Neural cell (in vitro differentiated cells): ENCODE measurements at regions not wholly inside any gene's neighbourhood (a gene's known extent, or its start where the extent isn't known, plus 50 kb on each side); places are given as distances from the start of the nearest gene placed in this dataset.

Experiments used
- H2AFZ ChIP-seq: fragments of 200-600, 300-800 bp; sonication (generic), shearing (Covaris generic); 2 replicates; pipeline ENCODE4 v1.6.0; 2014; ENCODE audit warnings: low read depth, mild to moderate bottlenecking, antibody characterized with exemption, low read length, moderate library complexity
- H3F3A ChIP-seq: fragments of 200-600 bp; shearing (Covaris generic); 2 replicates; pipeline ENCODE4 v1.6.1; 2016; ENCODE audit warnings: mild to moderate bottlenecking, moderate library complexity, mixed read lengths, antibody characterized with exemption, low read length; ENCODE audit not compliant: insufficient read depth, poor library complexity, severe bottlenecking
- H3K27ac ChIP-seq: fragments of 200-600, 300-800 bp; sonication (generic), shearing (Covaris generic); 2 replicates; pipeline ENCODE4 v1.5.1; 2014; ENCODE audit warnings: mild to moderate bottlenecking, low read length, moderate library complexity
- H3K27me3 ChIP-seq: fragments of 300-800, 200-600 bp; sonication (generic), shearing (Covaris generic); 2 replicates; pipeline ENCODE4 v1.6.0; 2014; ENCODE audit warnings: mild to moderate bottlenecking, low read depth, low read length, moderate library complexity; ENCODE audit not compliant: insufficient read depth
- H3K36me3 ChIP-seq: fragments of 300-800, 200-600 bp; sonication (generic), shearing (Covaris generic); 2 replicates; pipeline ENCODE4 v1.5.1; 2014; ENCODE audit warnings: mild to moderate bottlenecking, antibody characterized with exemption, low read length, moderate library complexity; ENCODE audit not compliant: insufficient read depth
- H3K4me2 ChIP-seq: fragments of 300-800, 200-600 bp; sonication (generic), shearing (Covaris generic); 2 replicates; pipeline ENCODE4 v1.6.0; 2014; ENCODE audit warnings: mild to moderate bottlenecking, low read length
- H3K4me3 ChIP-seq: fragments of 300-800, 200-600 bp; sonication (generic), shearing (Covaris generic); 2 replicates; pipeline ENCODE4 v1.5.1; 2014; ENCODE audit warnings: mild to moderate bottlenecking, low read length, moderate library complexity
- H3K79me2 ChIP-seq: fragments of 200-600 bp; shearing (Covaris generic); replicated peaks from 2 replicates; pipeline ENCODE4 v1.6.0; 2014; ENCODE audit warnings: mild to moderate bottlenecking, low read length, moderate library complexity; ENCODE audit not compliant: insufficient read depth
- H3K9ac ChIP-seq: fragments of 300-800, 200-600 bp; sonication (generic), shearing (Covaris generic); 2 replicates; pipeline ENCODE4 v1.6.1; 2016; ENCODE audit warnings: mild to moderate bottlenecking, low read length, mixed read lengths
- H3K9me2 ChIP-seq: fragments of 200-600 bp; shearing (Covaris generic); 2 replicates; pipeline ENCODE4 v1.6.1; 2016; ENCODE audit warnings: mild to moderate bottlenecking, low read length, mixed read lengths; ENCODE audit not compliant: insufficient read depth
- H3K9me3 ChIP-seq: fragments of 200-600, 300-800 bp; sonication (generic), shearing (Covaris generic); 2 replicates; pipeline ENCODE4 v1.6.1; 2016; ENCODE audit warnings: mild to moderate bottlenecking, mixed run types, low read length, moderate library complexity, mixed read lengths
- H4K20me1 ChIP-seq: fragments of 200-600 bp; shearing (Covaris generic); 2 replicates; pipeline ENCODE4 v1.6.1; 2016; ENCODE audit warnings: mild to moderate bottlenecking, mixed run types; ENCODE audit not compliant: insufficient read depth
- CTCF ChIP-seq: fragments of 450-650 bp; IDR thresholded peaks from 2 replicates; pipeline ENCODE4 v1.5.1; 2014; ENCODE audit warnings: antibody characterized with exemption, mild to moderate bottlenecking, moderate library complexity; ENCODE audit not compliant: poor library complexity, severe bottlenecking
- EP300 ChIP-seq: fragments of 450-650 bp; conservative IDR thresholded peaks from 2 replicates; pipeline ENCODE4 v1.6.1; 2014; ENCODE audit warnings: antibody characterized with exemption, mild to moderate bottlenecking, moderate library complexity; ENCODE audit not compliant: poor library complexity, severe bottlenecking
- EZH2 ChIP-seq: fragments of 200-600, 300-800 bp; shearing (Covaris generic), sonication (generic); IDR thresholded peaks from 2 replicates; pipeline ENCODE4 v1.6.1; 2014; ENCODE audit warnings: antibody characterized with exemption, low read length, borderline replicate concordance, mild to moderate bottlenecking; ENCODE audit not compliant: insufficient read depth, poor library complexity, severe bottlenecking
- MXI1 ChIP-seq: fragments of 450-650 bp; conservative IDR thresholded peaks from 2 replicates; pipeline ENCODE4 v1.6.1; 2014; ENCODE audit warnings: antibody characterized with exemption, mild to moderate bottlenecking; ENCODE audit not compliant: poor library complexity, severe bottlenecking
- POLR2AphosphoS5 ChIP-seq: IDR thresholded peaks from 2 replicates; pipeline ENCODE4 v1.6.1; 2012
- RAD21 ChIP-seq: fragments of 450-650 bp; conservative IDR thresholded peaks from 2 replicates; pipeline ENCODE4 v1.6.1; 2014; ENCODE audit warnings: antibody characterized with exemption, mild to moderate bottlenecking, moderate library complexity
- SMC3 ChIP-seq: fragments of 450-650 bp; conservative IDR thresholded peaks from 2 replicates; pipeline ENCODE4 v1.6.1; 2014; ENCODE audit warnings: antibody characterized with exemption, mild to moderate bottlenecking, moderate library complexity; ENCODE audit not compliant: poor library complexity
- TAF1 ChIP-seq: IDR thresholded peaks from 2 replicates; pipeline ENCODE4 v1.6.1; 2012; ENCODE audit warnings: low read depth
- TF ChIP-seq, protein P1 (sequence below): IDR thresholded peaks from 2 replicates; pipeline ENCODE4 v1.6.1; 2012; ENCODE audit warnings: borderline replicate concordance

- H3K27me3 ChIP-seq: no peaks in the 10 kb centered on the region
- H3K9me2 ChIP-seq: no peaks in the 10 kb centered on the region
- H3K4me2 ChIP-seq: no peak overlapping the region
- no peaks in the 10 kb centered on the region for H3K79me2 ChIP-seq
- no peak overlapping the region for H2AFZ ChIP-seq
- H3F3A ChIP-seq: no peaks in the 10 kb centered on the region
- no peaks in the 10 kb centered on the region for H4K20me1 ChIP-seq
- no peak overlapping the region for H3K27ac ChIP-seq
- H3K9ac ChIP-seq: no peak overlapping the region
- TF ChIP-seq SMC3 (no peak), EP300 (no peak), MXI1 (no peak), EZH2 (no peak)
- no peaks in the 10 kb centered on the region for H3K36me3 ChIP-seq
- H3K4me3 ChIP-seq: no peak overlapping the region
- no peaks in the 10 kb centered on the region for H3K9me3 ChIP-seq
Observed at GRCh38 chr13:31663880-31664585, 75.3 kb upstream of the RXFP2 start.

DNA sequence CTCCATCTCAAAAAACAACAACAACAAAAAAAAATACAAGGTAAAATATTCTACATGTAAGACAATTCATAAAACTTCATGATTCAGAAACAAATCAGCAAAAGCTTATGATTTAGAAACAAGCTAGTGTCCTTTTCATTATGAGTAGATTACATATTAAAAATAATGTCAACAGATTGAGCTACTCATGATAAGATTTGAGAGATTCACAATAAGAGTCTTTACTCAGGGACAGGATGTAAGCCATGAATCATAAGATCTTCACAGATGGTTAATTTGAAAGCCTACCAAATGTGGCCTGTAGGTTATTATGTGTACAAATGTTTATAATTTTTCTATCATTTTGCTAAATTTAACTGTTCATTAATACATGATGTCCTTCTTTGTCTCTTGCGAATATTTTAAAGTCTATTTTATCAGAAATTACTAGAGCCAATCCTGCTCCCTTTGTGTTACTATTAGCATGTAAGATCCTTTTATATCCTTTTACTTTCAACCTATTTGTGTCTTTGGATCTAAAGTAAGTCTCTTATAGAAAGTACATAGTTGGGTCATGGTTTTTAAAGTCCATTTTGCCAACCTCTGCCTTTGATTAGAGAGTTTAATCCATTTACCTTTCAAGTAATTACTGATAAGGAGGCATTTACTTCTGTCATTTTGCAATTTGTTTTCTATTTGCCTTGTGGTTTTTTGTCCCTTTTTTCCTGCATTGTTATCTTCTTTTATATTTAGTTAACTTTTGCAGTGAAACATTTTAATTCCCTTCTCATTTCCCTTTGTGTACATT lies 68.3 kb upstream of the RXFP2 start:
- no peaks in the 10 kb centered on the region for H3K9me2 ChIP-seq
- H3F3A ChIP-seq: no peaks in the 10 kb centered on the region
- H3K27ac ChIP-seq: no peak overlapping the region
- no peaks in the 10 kb centered on the region for H3K27me3 ChIP-seq
- H3K9me3 ChIP-seq: no peaks in the 10 kb centered on the region
- no peak overlapping the region for H3K9ac ChIP-seq
- H3K4me2 ChIP-seq: no peak overlapping the region
- TF ChIP-seq MXI1 (no peak), POLR2AphosphoS5 (no peak), SMC3 (no peak), TAF1 (no peak), CTCF (no peak), EP300 (no peak), EZH2 (no peak), RAD21 (no peak)
- TF ChIP-seq, protein P1, sequence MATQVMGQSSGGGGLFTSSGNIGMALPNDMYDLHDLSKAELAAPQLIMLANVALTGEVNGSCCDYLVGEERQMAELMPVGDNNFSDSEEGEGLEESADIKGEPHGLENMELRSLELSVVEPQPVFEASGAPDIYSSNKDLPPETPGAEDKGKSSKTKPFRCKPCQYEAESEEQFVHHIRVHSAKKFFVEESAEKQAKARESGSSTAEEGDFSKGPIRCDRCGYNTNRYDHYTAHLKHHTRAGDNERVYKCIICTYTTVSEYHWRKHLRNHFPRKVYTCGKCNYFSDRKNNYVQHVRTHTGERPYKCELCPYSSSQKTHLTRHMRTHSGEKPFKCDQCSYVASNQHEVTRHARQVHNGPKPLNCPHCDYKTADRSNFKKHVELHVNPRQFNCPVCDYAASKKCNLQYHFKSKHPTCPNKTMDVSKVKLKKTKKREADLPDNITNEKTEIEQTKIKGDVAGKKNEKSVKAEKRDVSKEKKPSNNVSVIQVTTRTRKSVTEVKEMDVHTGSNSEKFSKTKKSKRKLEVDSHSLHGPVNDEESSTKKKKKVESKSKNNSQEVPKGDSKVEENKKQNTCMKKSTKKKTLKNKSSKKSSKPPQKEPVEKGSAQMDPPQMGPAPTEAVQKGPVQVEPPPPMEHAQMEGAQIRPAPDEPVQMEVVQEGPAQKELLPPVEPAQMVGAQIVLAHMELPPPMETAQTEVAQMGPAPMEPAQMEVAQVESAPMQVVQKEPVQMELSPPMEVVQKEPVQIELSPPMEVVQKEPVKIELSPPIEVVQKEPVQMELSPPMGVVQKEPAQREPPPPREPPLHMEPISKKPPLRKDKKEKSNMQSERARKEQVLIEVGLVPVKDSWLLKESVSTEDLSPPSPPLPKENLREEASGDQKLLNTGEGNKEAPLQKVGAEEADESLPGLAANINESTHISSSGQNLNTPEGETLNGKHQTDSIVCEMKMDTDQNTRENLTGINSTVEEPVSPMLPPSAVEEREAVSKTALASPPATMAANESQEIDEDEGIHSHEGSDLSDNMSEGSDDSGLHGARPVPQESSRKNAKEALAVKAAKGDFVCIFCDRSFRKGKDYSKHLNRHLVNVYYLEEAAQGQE: no peak
- H2AFZ ChIP-seq: no peak overlapping the region
- H4K20me1 ChIP-seq: no peaks in the 10 kb centered on the region
- H3K4me3 ChIP-seq: no peak overlapping the region
- no peaks in the 10 kb centered on the region for H3K79me2 ChIP-seq
- no peaks in the 10 kb centered on the region for H3K36me3 ChIP-seq
